Smooth muscle cell of the brain vasculature (primary cell): ENCODE measurements at regions not wholly inside any gene's neighbourhood (a gene's known extent, or its start where the extent isn't known, plus 50 kb on each side); places are given as distances from the start of the nearest gene placed in this dataset.

Source experiments
- DNase-seq: peaks from one replicate; pipeline ENCODE4 v3.0.0-alpha.2; 2012; ENCODE audit warnings: low read depth, low spot score

GRCh38 chr7:112882991-112883390, 92.8 kb upstream of the TMEM168 start:
- peak; percentile 6 for DNase-seq

- no peak for DNase-seq
Observed at GRCh38 chr7:112882511-112882910, 92.3 kb upstream of the TMEM168 start.

GRCh38 chr7:112882022-112882421, 91.8 kb upstream of the TMEM168 start:
- DNase-seq, result no peak

GRCh38 chr7:112880818-112881418, 90.7 kb upstream of the TMEM168 start:
- no peak for DNase-seq

- no peak for DNase-seq
Observed at GRCh38 chr7:112877691-112878460, 87.7 kb upstream of the TMEM168 start.

- no peak for DNase-seq
Observed at GRCh38 chr7:112876877-112877276, 86.7 kb upstream of the TMEM168 start.

GRCh38 chr7:112874909-112875308, 84.7 kb upstream of the TMEM168 start:
- DNase-seq, result no peak

- no peak for DNase-seq
Observed at GRCh38 chr7:112873831-112874553, 83.8 kb upstream of the TMEM168 start.

GRCh38 chr7:112869111-112869774, 79.0 kb upstream of the TMEM168 start:
- peak; percentile 9 for DNase-seq

- DNase-seq, result no peak
Observed at GRCh38 chr7:112868609-112869008, 78.4 kb upstream of the TMEM168 start.

GRCh38 chr7:112866424-112866823, 76.2 kb upstream of the TMEM168 start:
- no peak for DNase-seq

GRCh38 chr7:112864380-112864779, 74.2 kb upstream of the TMEM168 start:
- DNase-seq, result no peak

- DNase-seq, result no peak
Observed at GRCh38 chr7:112858838-112859237, 68.6 kb upstream of the TMEM168 start.

- no peak for DNase-seq
Observed at GRCh38 chr7:112855227-112855626, 65.0 kb upstream of the TMEM168 start.

GRCh38 chr7:112854169-112854568, 64.0 kb upstream of the TMEM168 start:
- DNase-seq, result no peak

- peak; percentile 13 for DNase-seq
Observed at GRCh38 chr7:112853422-112853821, 63.2 kb upstream of the TMEM168 start.

GRCh38 chr7:112843151-112843550, 53.0 kb upstream of the TMEM168 start:
- no peak for DNase-seq
